ENCODE measurements at regions not wholly inside any gene's neighbourhood (a gene's known extent, or its start where the extent isn't known, plus 50 kb on each side); places are given as distances from the start of the nearest gene placed in this dataset.

DNA sequence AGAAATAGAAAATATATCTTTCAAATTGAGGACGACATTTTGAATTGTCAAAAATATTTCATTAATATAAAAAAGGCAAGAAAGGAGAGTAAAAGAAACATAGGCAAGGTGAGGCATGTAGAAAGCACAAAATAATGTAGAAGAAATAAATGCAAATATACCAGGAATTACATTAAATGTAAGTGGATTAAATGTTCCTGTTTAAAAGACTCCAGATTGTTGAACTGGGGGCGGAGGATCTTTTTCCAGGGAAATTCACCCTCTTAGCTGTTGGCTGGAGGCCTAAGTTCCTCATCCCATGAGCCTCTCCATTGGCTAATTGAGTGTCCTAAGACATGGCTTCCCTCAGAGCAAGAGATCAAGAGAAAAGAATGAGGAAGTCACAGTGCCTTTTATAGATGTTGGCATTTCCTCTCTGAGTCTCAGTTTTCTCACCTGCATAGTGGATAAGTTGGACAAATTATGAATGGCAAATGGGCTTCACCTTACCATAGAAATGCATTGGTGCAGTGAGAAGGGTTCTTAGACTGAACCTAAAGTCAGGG is 147.4 kb upstream of the SMAD3 start:
- no peak for TF ChIP-seq EZH2phosphoT487 (IDR thresholded peaks at IDR 0.05; ENCODE audit: borderline replicate concordance)
- TF ChIP-seq, protein P1, sequence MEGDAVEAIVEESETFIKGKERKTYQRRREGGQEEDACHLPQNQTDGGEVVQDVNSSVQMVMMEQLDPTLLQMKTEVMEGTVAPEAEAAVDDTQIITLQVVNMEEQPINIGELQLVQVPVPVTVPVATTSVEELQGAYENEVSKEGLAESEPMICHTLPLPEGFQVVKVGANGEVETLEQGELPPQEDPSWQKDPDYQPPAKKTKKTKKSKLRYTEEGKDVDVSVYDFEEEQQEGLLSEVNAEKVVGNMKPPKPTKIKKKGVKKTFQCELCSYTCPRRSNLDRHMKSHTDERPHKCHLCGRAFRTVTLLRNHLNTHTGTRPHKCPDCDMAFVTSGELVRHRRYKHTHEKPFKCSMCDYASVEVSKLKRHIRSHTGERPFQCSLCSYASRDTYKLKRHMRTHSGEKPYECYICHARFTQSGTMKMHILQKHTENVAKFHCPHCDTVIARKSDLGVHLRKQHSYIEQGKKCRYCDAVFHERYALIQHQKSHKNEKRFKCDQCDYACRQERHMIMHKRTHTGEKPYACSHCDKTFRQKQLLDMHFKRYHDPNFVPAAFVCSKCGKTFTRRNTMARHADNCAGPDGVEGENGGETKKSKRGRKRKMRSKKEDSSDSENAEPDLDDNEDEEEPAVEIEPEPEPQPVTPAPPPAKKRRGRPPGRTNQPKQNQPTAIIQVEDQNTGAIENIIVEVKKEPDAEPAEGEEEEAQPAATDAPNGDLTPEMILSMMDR (conservative IDR thresholded peaks at IDR 0.05; ENCODE audit: low read length), result no peak
